ENCODE measurements at regions not wholly inside any gene's neighbourhood (a gene's known extent, or its start where the extent isn't known, plus 50 kb on each side); places are given as distances from the start of the nearest gene placed in this dataset.

GRCh38 chr6:25217302-25217701 lies 61.9 kb upstream of the CARMIL1 start:
- peaks cover 5% of the 10 kb centered on the region for H3K9me3 Mint-ChIP-seq (ENCODE audit: low read depth)
- H3K36me3 Mint-ChIP-seq (ENCODE audit: insufficient read depth): no peaks in the 10 kb centered on the region
- no peak overlapping the region for H3K4me3 Mint-ChIP-seq (ENCODE audit: low read depth)
- no peak overlapping the region for H3K27ac Mint-ChIP-seq
- no peaks in the 10 kb centered on the region for H3K27me3 Mint-ChIP-seq
- H3K4me1 Mint-ChIP-seq (ENCODE audit: low read depth): no peaks in the 10 kb centered on the region
- DNase-seq (ENCODE audit: low spot score, unreplicated experiment): no peak
- no peak for TF ChIP-seq CTCF (IDR thresholded peaks at IDR 0.05; ENCODE audit: unreplicated experiment)

- TF ChIP-seq CTCF (IDR thresholded peaks at IDR 0.05; ENCODE audit: unreplicated experiment): no peak
- Mint-ChIP-seq H3K36me3 (ENCODE audit: insufficient read depth) (no peaks in the 10 kb centered on the region), H3K9me3 (ENCODE audit: low read depth) (peaks cover 3% of the 10 kb centered on the region), H3K27me3 (no peaks in the 10 kb centered on the region), H3K4me3 (ENCODE audit: low read depth) (no peak overlapping the region), H3K27ac (no peak overlapping the region), H3K4me1 (ENCODE audit: low read depth) (no peaks in the 10 kb centered on the region)
- DNase-seq (ENCODE audit: low spot score, unreplicated experiment): no peak
Measured at GRCh38 chr6:25217829-25218228, 61.3 kb upstream of the CARMIL1 start.

DNA sequence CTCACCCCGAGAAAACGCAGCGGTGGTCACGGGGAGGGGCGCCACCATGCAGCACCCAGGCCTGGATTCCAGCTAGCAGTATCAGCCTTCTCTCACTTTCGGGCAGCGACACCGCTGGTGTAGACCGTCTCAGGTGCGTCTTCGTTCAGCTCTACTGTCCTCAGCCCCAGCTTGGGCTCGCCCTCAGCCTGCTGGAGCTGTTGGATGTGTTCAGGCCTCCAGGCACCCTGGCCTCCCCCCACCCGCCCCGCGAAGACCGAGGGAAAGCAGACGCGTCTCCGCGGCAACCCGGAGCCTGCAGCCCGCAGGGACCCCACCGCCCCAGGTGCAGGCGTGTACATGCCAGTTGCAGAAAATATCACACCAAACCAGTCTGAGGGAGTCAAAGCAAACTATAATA lies 60.8 kb upstream of the CARMIL1 start:
- Mint-ChIP-seq H3K36me3 (ENCODE audit: insufficient read depth) (no peaks in the 10 kb centered on the region), H3K27me3 (no peaks in the 10 kb centered on the region), H3K27ac (no peak overlapping the region), H3K4me3 (ENCODE audit: low read depth) (no peak overlapping the region), H3K4me1 (ENCODE audit: low read depth) (no peaks in the 10 kb centered on the region), H3K9me3 (ENCODE audit: low read depth) (peaks cover 3% of the 10 kb centered on the region)
- no peak for TF ChIP-seq CTCF (IDR thresholded peaks at IDR 0.05; ENCODE audit: unreplicated experiment)
- DNase-seq (ENCODE audit: low spot score, unreplicated experiment): no peak

GRCh38 chr6:25219216-25219916 lies 59.8 kb upstream of the CARMIL1 start:
- peaks cover 3% of the 10 kb centered on the region for H3K9me3 Mint-ChIP-seq (ENCODE audit: low read depth)
- peaks cover 1% of the 10 kb centered on the region for H3K4me1 Mint-ChIP-seq (ENCODE audit: low read depth)
- DNase-seq (ENCODE audit: low spot score, unreplicated experiment): no peak
- no peak for TF ChIP-seq CTCF (IDR thresholded peaks at IDR 0.05; ENCODE audit: unreplicated experiment)
- H3K27me3 Mint-ChIP-seq: peaks cover 5% of the 10 kb centered on the region
- no peak overlapping the region for H3K4me3 Mint-ChIP-seq (ENCODE audit: low read depth)
- no peak overlapping the region for H3K27ac Mint-ChIP-seq
- no peaks in the 10 kb centered on the region for H3K36me3 Mint-ChIP-seq (ENCODE audit: insufficient read depth)

GRCh38 chr6:25219917-25220278 lies 59.3 kb upstream of the CARMIL1 start:
- H3K27me3 Mint-ChIP-seq: peaks cover 6% of the 10 kb centered on the region
- DNase-seq (ENCODE audit: low spot score, unreplicated experiment): no peak
- no peak overlapping the region for H3K27ac Mint-ChIP-seq
- no peak for TF ChIP-seq CTCF (IDR thresholded peaks at IDR 0.05; ENCODE audit: unreplicated experiment)
- H3K4me1 Mint-ChIP-seq (ENCODE audit: low read depth): peaks cover 1% of the 10 kb centered on the region
- H3K9me3 Mint-ChIP-seq (ENCODE audit: low read depth): peaks cover 3% of the 10 kb centered on the region
- no peaks in the 10 kb centered on the region for H3K36me3 Mint-ChIP-seq (ENCODE audit: insufficient read depth)
- no peak overlapping the region for H3K4me3 Mint-ChIP-seq (ENCODE audit: low read depth)
